ENCODE measurements at regions not wholly inside any gene's neighbourhood (a gene's known extent, or its start where the extent isn't known, plus 50 kb on each side); places are given as distances from the start of the nearest gene placed in this dataset.

- no peak for DNase-seq (ENCODE audit: low spot score)
Measured at GRCh38 chr12:29043069-29043468, 106.0 kb upstream of the FAR2 start.

GRCh38 chr12:29044799-29045198 is 104.3 kb upstream of the FAR2 start:
- DNase-seq (ENCODE audit: low spot score), result no peak

GRCh38 chr12:29048787-29049186 is 100.3 kb upstream of the FAR2 start:
- DNase-seq (ENCODE audit: low spot score), result no peak

- no peak for DNase-seq (ENCODE audit: low spot score)
Measured at GRCh38 chr12:29050503-29050902, 98.6 kb upstream of the FAR2 start.

GRCh38 chr12:29051221-29051620 is 97.9 kb upstream of the FAR2 start:
- DNase-seq (ENCODE audit: low spot score), result no peak

- no peak for DNase-seq (ENCODE audit: low spot score)
Measured at GRCh38 chr12:29053567-29053966, 95.5 kb upstream of the FAR2 start.

GRCh38 chr12:29054858-29055663 is 94.0 kb upstream of the FAR2 start:
- no peak for DNase-seq (ENCODE audit: low spot score)

- DNase-seq (ENCODE audit: low spot score), result peak; percentile 97
Measured at GRCh38 chr12:29066011-29066588, 83.0 kb upstream of the FAR2 start.

- DNase-seq (ENCODE audit: low spot score), result peak; percentile 26
Measured at GRCh38 chr12:29067430-29067829, 81.6 kb upstream of the FAR2 start.

- DNase-seq (ENCODE audit: low spot score), result no peak
Measured at GRCh38 chr12:29070309-29070708, 78.8 kb upstream of the FAR2 start.

- DNase-seq (ENCODE audit: low spot score), result no peak
Measured at GRCh38 chr12:29071099-29071498, 78.0 kb upstream of the FAR2 start.

- no peak for DNase-seq (ENCODE audit: low spot score)
Measured at GRCh38 chr12:29072631-29073030, 76.4 kb upstream of the FAR2 start.

- peak; percentile 76 for DNase-seq (ENCODE audit: low spot score)
Measured at GRCh38 chr12:29073631-29074239, 75.3 kb upstream of the FAR2 start.

- DNase-seq (ENCODE audit: low spot score), result no peak
Measured at GRCh38 chr12:29081101-29081500, 68.0 kb upstream of the FAR2 start.

- no peak for DNase-seq (ENCODE audit: low spot score)
Measured at GRCh38 chr12:29082522-29082921, 66.6 kb upstream of the FAR2 start.

- DNase-seq (ENCODE audit: low spot score), result no peak
Measured at GRCh38 chr12:29086325-29087271, 62.5 kb upstream of the FAR2 start.

GRCh38 chr12:29088611-29089219 is 60.4 kb upstream of the FAR2 start:
- DNase-seq (ENCODE audit: low spot score), result no peak
